Type B pancreatic cell (in vitro differentiated cells): ENCODE measurements at regions not wholly inside any gene's neighbourhood (a gene's known extent, or its start where the extent isn't known, plus 50 kb on each side); places are given as distances from the start of the nearest gene placed in this dataset.

Experiments
- DNase-seq: peaks from one replicate; pipeline ENCODE4 v3.0.0; 2021; ENCODE audit warnings: mixed read lengths; ENCODE audit not compliant: unreplicated experiment; ENCODE audit errors: extremely low spot score
- H3K27ac Mint-ChIP-seq: 2 replicates; pipeline ENCODE4 v1.8.0; 2021; ENCODE audit warnings: mild to moderate bottlenecking, mixed read lengths
- H3K27me3 Mint-ChIP-seq: 2 replicates; pipeline ENCODE4 v1.8.0; 2021; ENCODE audit warnings: mixed read lengths
- H3K36me3 Mint-ChIP-seq: 2 replicates; pipeline ENCODE4 v1.8.0; 2021; ENCODE audit warnings: mixed read lengths
- H3K4me1 Mint-ChIP-seq: one replicate; pipeline ENCODE4 v1.8.0; 2021; ENCODE audit warnings: mixed read lengths; ENCODE audit not compliant: unreplicated experiment
- H3K4me3 Mint-ChIP-seq: 2 replicates; pipeline ENCODE4 v1.8.0; 2021; ENCODE audit warnings: mild to moderate bottlenecking, mixed read lengths
- H3K9me3 Mint-ChIP-seq: 2 replicates; pipeline ENCODE4 v1.8.0; 2021; ENCODE audit warnings: mixed read lengths
- TF ChIP-seq, protein P1 (sequence below): fragments of 200-600 bp; sonication (generic); conservative IDR thresholded peaks from 2 replicates; pipeline ENCODE4 v1.5.0; 2021; ENCODE audit warnings: antibody characterized with exemption, mild to moderate bottlenecking

DNA sequence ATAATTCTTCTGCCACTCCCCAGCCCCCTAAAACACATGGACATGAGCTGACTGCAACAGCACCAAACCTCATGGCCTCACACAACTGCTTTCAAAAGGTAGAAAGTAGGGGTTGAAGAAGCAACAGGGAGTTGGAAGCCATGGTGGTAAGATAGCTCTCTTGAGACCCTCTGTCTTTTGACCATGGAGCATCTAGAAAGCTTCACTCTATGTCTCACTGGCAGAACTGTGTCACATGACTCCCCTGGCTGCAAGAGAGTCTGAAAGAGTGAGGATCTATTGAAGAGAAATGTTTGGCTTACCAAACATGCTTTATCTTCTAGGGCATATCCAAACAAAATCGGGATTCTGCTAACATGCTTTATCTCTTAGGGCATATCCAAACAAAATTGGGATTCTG lies 142.9 kb upstream of the WSCD2 start:
- H3K9me3 Mint-ChIP-seq: no peaks in the 10 kb centered on the region
- TF ChIP-seq, protein P1, sequence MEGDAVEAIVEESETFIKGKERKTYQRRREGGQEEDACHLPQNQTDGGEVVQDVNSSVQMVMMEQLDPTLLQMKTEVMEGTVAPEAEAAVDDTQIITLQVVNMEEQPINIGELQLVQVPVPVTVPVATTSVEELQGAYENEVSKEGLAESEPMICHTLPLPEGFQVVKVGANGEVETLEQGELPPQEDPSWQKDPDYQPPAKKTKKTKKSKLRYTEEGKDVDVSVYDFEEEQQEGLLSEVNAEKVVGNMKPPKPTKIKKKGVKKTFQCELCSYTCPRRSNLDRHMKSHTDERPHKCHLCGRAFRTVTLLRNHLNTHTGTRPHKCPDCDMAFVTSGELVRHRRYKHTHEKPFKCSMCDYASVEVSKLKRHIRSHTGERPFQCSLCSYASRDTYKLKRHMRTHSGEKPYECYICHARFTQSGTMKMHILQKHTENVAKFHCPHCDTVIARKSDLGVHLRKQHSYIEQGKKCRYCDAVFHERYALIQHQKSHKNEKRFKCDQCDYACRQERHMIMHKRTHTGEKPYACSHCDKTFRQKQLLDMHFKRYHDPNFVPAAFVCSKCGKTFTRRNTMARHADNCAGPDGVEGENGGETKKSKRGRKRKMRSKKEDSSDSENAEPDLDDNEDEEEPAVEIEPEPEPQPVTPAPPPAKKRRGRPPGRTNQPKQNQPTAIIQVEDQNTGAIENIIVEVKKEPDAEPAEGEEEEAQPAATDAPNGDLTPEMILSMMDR: no peak
- H3K27ac Mint-ChIP-seq: no peak overlapping the region
- H3K4me3 Mint-ChIP-seq: no peak overlapping the region
- H3K4me1 Mint-ChIP-seq: peaks cover 11% of the 10 kb centered on the region
- DNase-seq: no peak
- H3K36me3 Mint-ChIP-seq: no peaks in the 10 kb centered on the region
- peaks cover 48% of the 10 kb centered on the region for H3K27me3 Mint-ChIP-seq

DNA sequence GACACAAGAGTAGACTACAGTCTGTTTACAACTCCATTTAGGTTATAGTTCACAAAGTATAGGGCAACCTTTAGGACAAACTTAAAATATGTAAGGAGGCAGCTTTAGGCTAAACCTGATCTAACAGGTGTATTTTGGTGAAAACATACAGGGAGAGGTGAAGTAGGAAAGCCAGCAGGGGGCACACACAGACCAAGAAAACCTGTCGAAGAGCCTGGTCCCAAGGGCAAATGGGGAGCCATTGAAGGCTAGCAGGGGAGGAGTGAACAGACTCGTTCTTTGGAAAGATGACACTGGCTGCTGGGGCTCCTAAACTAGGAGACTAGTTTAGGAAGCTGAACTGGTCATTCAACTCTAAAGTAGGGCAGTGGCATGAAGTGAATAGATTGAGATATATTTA lies 138.8 kb upstream of the WSCD2 start:
- TF ChIP-seq, protein P1: peak; percentile 72
- Mint-ChIP-seq H3K4me1 (peaks cover 14% of the 10 kb centered on the region), H3K27me3 (peaks cover 41% of the 10 kb centered on the region), H3K36me3 (no peaks in the 10 kb centered on the region), H3K4me3 (no peak overlapping the region), H3K27ac (no peak overlapping the region), H3K9me3 (no peaks in the 10 kb centered on the region)
- no peak for DNase-seq

DNA sequence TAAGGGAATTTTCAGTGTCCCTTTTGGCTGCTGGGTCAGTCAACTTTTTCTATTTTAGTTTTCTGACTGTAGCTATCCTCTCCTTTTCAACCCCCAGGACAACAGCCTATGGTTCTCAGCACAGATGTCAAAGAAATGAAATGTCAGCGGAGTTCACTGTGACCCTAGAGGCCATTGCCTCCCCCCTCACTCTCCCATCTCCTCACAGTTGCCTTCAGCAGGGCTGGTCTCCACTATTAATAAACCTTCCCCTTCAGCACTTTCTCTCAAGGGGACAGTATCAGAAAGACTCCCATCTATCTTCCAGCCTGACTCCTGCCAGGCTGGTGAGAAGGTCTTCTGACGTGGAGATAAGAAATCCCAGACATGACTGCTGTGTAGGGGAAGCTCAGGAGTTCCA lies 137.1 kb upstream of the WSCD2 start:
- Mint-ChIP-seq H3K27me3 (peaks cover 50% of the 10 kb centered on the region), H3K9me3 (no peaks in the 10 kb centered on the region), H3K4me3 (no peak overlapping the region), H3K4me1 (peaks cover 14% of the 10 kb centered on the region), H3K36me3 (no peaks in the 10 kb centered on the region), H3K27ac (no peak overlapping the region)
- TF ChIP-seq, protein P1: no peak
- no peak for DNase-seq

DNA sequence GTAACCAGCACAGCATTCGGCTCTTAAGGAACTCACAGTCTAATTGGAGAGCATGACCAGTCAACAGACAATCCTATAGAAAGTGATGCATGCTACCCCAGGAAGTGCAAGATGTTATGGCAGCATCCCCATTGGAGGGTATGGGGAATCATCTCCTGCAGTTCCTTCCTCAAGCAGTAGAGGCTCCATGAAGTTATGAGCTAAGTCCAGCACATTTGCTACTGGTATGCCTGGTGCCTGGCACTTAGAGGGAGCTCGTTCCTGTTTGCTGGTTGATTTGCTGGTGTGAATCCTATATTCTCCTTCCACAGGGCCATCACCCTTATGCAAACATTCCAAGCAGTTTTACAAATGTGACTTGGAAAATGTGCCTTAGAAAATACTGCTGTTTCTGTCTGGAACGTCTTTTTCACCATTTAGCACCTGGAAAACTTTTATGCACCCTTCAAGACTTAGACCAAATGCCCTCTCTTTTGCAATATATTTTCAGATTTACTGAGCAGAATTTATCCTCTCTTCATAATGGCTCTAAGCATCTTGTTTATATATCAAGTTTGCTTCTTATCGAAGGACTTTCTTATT lies 136.1 kb upstream of the WSCD2 start:
- no peaks in the 10 kb centered on the region for H3K36me3 Mint-ChIP-seq
- H3K4me1 Mint-ChIP-seq: peaks cover 14% of the 10 kb centered on the region
- no peak for DNase-seq
- TF ChIP-seq, protein P1: peak; percentile 76
- H3K9me3 Mint-ChIP-seq: no peaks in the 10 kb centered on the region
- no peak overlapping the region for H3K27ac Mint-ChIP-seq
- peaks cover 56% of the 10 kb centered on the region for H3K27me3 Mint-ChIP-seq
- no peak overlapping the region for H3K4me3 Mint-ChIP-seq

DNA sequence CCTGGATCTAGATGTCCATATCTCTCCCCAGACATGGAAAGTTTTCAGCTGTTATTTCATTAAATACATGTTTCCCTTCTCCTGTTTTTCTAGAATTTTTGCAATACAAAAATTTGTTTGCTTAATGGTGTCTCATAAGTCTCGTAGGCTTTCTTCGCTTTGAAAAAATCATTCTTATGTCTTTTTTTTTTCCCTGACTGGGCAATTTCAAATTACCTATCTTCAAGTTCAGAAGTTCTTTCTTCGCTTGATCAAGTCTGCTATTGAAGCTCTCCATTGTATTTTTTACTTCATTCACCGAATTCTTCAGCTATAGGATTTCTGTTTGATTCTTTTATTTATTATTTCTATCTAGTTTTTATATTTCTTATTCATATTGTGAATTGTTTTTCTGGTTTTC lies 130.2 kb upstream of the WSCD2 start:
- TF ChIP-seq, protein P1: no peak
- DNase-seq: no peak
- Mint-ChIP-seq H3K4me1 (no peaks in the 10 kb centered on the region), H3K36me3 (no peaks in the 10 kb centered on the region), H3K27me3 (peaks cover 54% of the 10 kb centered on the region), H3K4me3 (no peak overlapping the region), H3K27ac (no peak overlapping the region), H3K9me3 (no peaks in the 10 kb centered on the region)

DNA sequence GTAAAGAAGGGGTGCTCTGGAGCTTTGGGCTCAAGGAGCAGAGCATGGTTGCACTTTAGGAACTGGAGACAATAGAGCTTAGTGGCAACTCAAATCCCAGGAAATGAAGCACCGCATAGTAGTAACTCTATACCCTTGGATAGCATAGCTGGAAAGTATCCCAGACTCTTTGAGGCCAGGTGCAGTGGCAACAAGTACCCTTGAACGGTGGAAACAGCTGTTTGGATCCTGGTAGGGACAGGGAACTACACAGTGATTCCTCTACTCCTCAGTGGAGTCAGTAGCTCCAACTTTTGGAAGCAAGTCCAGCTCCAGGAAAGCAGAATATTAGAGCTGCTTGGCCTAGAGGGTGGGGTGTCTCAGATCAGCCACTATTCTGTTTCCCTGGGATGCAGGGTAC lies 129.0 kb upstream of the WSCD2 start:
- H3K27ac Mint-ChIP-seq: no peak overlapping the region
- TF ChIP-seq, protein P1: no peak
- no peaks in the 10 kb centered on the region for H3K4me1 Mint-ChIP-seq
- H3K27me3 Mint-ChIP-seq: peaks cover 52% of the 10 kb centered on the region
- no peak for DNase-seq
- H3K36me3 Mint-ChIP-seq: no peaks in the 10 kb centered on the region
- no peak overlapping the region for H3K4me3 Mint-ChIP-seq
- H3K9me3 Mint-ChIP-seq: no peaks in the 10 kb centered on the region
